GM12892 (cell line): ENCODE measurements at regions not wholly inside any gene's neighbourhood (a gene's known extent, or its start where the extent isn't known, plus 50 kb on each side); places are given as distances from the start of the nearest gene placed in this dataset.
"Not testable (repeated sequence)": the region's sequence is repeated elsewhere in the genome, so short reads cannot be mapped to it uniquely, and the experiment has no call there.

Source experiments
- POLR2A ChIP-seq: IDR thresholded peaks from 2 replicates; pipeline ENCODE4 v1.6.1; 2011; ENCODE audit warnings: low read depth, low read length, control low read depth
- POLR2AphosphoS5 ChIP-seq: IDR thresholded peaks from 2 replicates; pipeline ENCODE4 v1.6.1; 2011; ENCODE audit warnings: low read depth, low read length, control low read depth
- TAF1 ChIP-seq: IDR thresholded peaks from 2 replicates; pipeline ENCODE4 v1.6.1; 2011; ENCODE audit warnings: low read depth, mild to moderate bottlenecking, control low read depth, low read length, borderline replicate concordance

DNA sequence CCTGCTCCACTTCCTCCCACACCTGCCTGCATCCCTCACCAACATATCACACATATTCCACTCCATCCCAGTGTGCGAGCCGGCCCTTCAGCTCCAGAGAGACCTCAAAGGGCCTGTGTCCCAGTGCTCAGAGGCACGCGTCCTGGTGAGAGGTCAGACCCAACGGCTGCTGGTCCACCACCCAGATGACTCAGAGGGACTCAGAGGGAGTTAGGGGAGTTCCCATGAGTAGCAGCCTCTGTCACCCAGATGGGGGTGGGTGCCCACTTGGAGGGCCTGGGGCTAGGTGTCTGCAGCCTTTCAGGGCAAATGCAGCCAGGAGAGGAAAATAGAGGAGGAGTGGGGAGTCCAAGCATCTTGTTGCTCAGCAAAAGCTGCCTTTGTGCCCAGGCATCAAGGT, 333.8 kb upstream of the CHRNA7 start:
- TF ChIP-seq POLR2A, POLR2AphosphoS5, TAF1: not testable (repeated sequence)
